NCI-H1436 (cell line): ENCODE measurements at regions not wholly inside any gene's neighbourhood (a gene's known extent, or its start where the extent isn't known, plus 50 kb on each side); places are given as distances from the start of the nearest gene placed in this dataset.
A peak's percentile ranks its signal among the peaks of the same experiment; 100 is the strongest.
"Not testable (repeated sequence)": the region's sequence is repeated elsewhere in the genome, so short reads cannot be mapped to it uniquely, and the experiment has no call there.

Experiments used
- DNase-seq: peaks from one replicate; lab custom pipeline; 2025; lab: John Stamatoyannopoulos, UW

DNA sequence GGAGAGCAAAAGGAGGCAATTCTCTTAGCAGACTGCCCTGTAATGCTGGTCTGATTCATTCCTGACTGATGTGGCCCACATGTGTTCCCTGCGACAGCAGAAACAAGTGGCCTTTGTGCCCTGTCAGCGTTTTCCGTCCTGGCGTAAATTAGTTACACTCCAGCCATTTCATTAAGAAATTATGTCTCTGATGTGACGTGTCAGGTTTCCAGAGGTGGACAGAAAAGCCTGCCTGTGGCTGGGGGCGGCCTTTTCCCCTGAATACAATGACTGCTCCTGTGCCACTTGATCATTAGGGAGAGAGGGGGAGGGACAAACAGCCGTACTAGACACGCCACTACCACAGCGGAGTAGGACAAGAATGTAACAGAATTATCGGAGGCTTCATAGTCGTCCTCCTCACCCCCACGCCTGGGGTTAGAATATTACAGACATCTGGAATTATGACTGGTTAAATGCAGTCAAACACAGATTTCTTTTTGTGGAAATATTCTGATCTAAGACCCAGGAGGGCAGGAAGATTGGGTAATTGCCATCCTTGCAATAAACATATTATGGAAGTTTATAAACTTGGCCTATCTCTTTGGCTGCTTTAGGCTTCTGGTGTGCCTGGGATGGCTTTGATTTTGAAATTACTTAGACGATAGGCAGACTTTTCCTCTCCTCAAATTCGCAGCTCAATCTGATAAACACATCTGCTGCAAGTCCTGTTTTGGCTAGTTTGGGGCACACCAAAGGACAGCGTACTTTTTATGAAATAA, 146.2 kb upstream of the BCOR start:
- DNase-seq = no peak

DNA sequence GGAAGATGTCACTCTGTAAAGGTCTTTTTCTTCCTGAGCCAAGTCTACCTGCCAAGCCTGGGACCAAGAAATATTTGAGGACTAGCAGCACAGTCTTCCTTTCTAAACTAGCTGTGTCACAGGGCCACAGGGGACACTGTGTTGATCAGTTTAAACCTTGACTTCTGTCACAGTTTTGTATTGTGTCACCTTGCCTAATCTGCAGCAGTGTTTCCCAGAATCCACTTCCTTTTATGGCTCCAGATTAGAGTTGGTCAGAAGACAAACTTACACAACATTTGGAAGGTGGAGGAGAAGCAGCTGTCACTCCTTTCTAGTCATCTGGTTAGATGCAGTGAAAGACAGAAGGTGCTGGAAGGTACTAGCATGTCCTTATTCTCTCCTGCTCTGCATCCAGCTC, 143.1 kb upstream of the BCOR start:
- no peak for DNase-seq

DNA sequence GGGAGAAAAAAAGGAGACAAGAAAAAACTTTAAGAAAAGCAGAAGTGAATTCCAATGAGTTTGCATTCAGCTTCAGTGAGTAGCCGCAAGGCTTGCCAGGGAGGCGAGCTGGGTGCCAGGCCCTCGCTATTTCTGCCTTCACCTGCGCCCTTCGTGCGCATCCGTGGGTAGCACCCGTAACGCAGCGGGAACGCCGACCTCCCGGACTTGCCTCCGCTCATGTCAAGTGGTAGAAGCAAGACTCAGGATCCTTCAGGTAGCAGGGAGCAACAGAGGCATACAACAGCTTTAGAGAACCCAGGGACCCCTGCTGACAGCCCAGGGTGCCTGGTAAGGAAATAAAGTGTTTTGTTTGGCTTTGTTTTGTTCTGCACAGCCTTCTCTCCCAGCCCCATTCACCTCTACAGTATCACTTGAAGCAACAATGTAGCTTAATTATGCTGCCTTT, 140.0 kb upstream of the BCOR start:
- no peak for DNase-seq

DNA sequence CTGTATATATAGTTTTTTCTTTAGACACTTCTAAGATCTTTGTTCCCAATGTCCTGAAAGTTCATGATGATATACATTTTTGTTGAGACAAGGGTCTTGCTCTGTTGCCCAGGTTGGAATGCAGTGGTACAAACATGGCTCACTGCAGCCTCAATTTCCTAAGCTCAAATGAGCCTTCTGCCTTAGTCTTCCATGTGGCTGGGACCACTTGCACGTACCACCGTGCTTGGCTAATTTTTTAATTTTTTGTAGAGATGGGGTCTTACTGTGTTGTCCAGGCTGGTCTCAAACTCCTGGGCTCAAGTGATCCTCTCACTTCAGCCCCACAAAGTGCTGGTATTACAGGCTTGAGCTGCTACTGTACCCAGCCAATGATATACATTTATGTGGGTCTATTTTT, 132.9 kb upstream of the BCOR start:
- DNase-seq = no peak

DNA sequence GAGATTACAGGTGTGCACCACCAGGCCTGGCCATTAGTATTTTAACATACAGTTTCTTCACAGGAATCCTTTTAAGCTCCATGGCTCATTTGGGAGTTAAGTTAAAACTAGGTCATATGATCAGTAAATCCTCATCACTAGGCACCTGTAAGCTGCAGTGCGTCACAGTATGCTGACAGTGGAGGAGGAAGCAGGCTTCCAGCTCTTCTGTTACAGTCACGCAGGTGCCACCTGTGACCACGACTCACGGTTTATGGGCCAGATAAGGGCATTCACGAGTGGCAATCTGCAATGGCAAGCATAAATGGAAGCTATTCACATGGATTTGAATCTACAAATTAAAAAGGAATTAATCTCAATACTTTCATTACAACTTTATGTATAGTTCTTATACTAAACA, 129.4 kb upstream of the BCOR start:
- no peak for DNase-seq

DNA sequence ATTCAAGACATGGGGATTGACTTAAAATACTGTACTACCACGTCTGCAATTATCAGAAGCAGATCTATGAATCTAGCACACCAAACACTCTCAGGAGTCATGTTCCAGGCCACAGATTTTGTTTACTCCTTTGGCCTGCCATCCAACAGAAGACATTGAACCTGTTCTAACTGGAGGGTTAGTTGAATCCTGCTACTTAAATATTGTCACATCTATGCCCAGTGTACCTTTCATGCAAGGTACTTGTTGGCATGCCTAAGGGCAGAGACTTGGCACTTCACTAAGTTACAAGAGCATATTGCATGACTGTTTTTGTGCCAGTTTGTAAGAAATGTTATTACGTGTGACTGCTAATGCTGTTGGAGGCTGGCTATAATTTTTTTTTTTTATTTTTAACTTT, 126.9 kb upstream of the BCOR start:
- no peak for DNase-seq

DNA sequence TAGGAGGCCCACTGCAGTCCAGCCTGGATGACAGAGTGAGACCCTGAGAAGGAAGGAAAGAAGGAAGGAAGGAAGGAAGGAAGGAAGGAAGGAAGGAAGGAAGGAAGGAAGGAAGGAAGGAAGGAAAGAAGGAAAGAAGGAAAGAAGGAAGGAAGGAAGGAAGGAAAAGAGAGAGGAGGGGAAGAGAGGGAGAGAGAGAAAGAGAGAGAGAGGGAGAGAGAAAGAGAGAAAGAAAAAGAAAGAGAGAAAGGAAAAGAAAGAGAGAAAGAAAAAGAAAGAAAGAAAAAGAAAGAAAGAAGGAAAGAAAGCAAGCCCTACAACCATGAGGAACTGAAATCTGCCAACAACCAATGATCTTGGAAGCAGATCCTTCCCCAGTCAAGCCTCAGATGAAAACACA, 124.9 kb upstream of the BCOR start:
- not testable (repeated sequence) for DNase-seq

DNA sequence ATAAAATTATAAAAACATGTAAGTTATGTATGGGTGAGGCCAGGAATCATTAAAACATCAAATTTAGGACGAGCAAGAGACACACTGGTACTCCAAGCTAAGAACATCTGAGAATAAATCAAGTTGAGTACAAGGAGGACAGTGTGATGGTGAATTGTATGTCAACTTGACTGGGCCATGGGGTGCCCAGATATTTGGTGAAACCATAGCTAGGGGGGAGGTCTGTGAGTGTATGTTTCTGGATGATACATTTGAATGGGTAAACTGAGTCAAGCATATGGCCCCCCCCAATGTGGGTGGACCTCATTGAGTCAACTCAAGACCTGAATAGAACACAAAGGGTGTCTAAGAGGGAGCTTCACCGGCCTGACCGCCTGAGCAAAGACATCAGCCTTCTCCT, 115.3 kb upstream of the BCOR start:
- no peak for DNase-seq

DNA sequence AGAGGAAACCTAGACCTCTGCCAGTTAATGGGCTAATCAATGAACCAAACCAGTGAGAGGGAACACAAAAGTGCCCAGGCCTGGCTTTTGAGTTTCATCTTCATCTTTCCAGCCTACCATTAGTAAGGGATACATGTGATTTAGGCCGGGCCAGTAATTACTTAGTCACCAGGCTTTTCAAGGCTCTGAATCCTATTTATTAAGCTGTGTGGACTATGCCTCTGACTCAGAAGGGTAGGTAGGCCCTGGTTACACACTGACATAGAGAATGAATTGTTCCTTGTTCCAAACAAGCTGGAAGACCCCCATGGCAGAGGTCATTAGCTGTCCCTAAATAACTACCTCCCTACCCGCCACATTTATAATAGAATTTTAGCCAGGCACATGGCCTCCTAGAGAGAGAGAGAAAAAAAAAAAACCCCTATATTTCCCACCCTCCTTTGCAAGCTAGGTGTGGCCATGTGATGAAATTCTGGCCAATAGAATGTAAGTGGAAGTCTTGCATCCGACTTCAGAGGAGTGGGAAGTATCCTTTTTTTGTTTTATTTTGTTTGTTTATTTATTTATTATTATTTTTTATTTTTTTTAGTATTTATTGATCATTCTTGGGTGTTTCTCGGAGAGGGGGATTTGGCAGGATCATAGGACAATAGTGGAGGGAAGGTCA, 112.3 kb upstream of the BCOR start:
- DNase-seq = no peak

DNA sequence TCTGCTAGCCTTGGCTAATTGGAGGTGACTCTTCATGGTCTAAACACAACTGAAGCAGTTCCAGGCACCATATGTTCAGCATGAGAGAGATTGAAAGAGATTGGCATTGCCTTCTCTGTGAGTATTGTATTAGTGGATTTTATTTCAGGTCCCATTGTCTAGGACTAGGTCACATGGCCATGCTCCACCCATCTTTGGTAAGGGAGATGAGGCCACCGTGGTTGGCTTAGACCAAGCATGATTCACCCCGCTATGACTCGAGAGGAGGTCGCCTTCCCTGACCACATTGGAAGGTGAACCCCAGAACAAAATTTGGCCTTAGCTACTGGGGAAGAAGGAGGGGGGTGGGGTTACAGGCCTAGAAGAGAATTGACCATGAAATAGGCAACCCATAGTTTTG, 109.9 kb upstream of the BCOR start:
- DNase-seq = no peak

DNA sequence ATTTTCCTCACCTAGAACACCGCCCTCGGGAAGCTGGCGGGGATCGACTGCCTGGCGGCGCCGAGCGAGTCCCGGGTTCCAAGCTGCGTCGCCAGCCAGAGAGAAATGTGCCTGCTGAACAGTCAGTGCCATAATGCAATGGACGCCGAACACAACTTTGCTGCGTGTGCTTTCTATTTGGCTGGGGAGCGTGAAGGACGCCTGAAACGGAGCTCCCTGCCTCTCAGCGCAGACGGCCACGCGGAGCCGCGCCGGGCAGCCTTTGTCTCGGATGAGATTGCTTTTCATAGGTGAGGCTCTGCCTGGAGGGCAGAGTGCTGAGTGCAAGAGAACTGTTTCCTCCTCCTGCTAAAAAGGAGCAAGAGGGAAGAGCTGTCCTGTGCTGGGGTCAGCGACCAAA, 107.7 kb upstream of the BCOR start:
- peak; percentile 3 for DNase-seq

DNA sequence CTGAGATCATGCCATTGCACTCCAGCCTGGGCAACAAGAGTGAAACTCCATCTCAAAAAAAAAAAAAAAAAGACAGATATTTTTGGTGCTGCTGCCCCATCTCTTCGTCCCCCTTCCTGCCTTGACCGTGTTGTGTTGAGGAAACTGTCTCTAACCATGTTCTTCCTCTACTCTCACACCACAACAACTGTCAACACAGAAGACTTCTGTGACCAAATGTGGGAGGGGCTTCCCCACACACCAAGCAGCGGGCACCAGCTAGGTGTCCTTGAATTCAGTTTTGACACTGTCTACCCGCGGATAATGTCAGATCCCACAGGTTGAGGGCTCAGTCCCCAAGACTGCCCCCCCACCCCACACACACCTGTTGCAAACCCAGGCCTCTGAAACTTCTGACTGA, 104.7 kb upstream of the BCOR start:
- no peak for DNase-seq

DNA sequence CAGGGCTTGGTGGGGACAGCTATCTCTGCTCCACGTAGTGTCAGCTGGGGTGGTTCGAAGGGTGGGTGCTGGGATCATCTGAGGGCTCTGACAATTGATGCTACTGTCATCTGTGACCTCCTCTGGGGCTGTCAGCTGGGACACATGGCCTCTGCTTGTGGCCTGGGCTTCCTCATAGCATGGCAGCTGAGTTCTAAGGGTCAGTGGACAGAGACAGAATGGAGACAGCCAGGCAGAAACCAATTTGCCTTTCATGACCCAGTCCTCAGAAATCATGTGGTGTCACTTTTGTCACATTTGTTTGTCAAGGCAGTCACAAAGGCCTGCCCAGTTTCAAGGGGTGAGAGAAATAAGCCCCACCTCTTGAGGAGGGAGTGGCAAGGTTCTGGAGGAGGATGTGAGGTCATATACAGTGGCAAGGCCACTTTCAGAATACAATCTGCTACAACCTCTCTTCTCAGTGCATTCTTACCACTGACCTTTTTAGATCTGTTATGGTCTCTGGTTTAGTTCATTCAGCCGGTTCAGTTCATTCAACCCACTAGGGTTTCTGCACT, 103.6 kb upstream of the BCOR start:
- DNase-seq = no peak

DNA sequence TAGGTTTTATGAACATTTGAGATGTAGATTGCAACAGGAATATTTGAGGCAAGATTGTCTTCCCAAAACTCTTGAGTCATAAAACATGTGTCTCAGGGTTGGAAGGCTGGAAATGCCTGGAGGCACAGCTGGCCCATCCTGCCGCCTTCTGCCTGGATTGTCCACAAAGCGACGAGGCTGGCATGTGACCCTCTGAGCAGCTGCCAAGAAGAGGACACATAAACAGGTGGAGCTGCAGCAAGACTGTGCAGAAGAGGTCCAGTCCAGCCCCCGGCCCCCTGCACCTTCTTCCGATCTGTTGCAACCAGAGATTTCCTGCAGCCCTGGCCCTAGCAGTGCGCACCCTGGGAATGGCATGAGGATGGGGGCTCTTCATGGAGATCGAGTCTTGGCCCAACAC, 101.9 kb upstream of the BCOR start:
- no peak for DNase-seq

DNA sequence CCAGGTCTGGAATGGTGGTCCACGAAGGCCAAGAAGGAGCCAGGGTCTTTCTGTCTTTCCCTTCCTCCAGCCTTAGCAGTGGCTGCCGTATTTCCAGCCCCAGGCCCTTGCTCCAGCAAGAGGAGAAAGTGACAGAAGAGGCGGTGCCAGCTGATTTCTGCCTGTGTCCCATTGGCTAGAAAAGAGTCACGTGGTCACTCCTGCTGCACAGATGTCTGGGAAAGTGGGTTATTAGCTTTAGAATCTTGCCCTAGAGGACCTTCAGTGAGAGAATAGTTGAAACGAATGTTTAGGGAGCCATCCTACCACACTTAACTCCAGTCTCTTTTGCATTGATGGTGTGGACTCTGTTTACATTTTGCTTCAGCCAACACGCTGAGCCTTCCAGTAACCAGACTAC, 99.3 kb upstream of the BCOR start:
- DNase-seq = no peak

DNA sequence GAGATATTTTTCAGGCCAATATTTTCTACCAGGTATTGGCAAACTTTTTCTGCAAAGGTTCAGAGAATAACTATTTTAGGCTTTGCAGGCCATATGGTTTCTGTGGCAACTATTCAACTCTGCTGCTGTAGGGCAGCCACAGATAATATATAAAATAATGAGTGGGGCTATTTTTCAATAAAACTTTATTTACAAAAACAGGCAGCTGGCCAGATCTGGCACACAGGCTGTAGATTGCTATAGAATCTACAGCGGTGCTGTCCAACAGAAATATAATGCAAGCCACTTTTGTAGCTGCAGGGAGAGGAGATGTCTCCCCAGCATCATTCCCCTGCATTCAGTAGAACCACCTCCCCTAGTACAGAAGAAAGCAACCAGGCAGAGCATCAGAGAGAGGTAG, 97.6 kb upstream of the BCOR start:
- DNase-seq = no peak

DNA sequence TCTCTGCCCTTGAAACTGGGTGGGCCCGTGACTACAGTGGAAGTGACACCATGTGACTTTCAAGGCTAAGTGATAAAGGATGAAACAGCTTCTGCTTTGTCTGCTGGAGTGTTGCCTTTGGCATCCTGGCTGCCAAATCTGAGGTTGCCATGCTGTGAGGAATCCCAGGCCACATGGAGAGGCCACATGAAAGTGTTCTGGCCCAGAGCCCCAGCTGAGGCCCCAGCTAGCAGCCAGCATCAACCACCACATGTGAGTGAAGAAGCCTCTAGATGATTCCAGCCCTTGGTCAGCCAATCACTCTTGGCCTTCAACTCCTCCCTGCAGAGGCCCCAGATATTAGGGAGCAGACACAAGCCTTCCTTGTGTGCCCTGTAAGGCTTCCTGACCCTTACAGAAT, 94.4 kb upstream of the BCOR start:
- DNase-seq = no peak

DNA sequence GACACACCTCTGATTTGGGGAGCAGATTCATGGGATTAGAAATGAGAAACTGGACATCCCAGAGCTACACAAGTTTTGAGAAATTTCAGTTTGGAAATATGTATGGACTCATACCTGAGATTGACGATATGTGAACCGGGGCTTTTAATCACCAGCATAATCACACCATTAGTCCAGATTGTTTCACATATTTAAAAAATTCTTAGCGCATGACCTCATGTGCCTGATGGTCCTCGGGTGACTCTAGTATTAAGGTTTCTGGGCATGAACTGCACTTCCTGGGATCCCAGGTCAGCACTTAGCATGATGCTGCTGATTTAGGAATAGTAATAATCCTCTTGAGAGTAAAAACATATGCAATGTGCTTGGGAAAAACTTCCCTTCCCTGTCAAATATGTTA, 91.9 kb upstream of the BCOR start:
- DNase-seq = no peak

DNA sequence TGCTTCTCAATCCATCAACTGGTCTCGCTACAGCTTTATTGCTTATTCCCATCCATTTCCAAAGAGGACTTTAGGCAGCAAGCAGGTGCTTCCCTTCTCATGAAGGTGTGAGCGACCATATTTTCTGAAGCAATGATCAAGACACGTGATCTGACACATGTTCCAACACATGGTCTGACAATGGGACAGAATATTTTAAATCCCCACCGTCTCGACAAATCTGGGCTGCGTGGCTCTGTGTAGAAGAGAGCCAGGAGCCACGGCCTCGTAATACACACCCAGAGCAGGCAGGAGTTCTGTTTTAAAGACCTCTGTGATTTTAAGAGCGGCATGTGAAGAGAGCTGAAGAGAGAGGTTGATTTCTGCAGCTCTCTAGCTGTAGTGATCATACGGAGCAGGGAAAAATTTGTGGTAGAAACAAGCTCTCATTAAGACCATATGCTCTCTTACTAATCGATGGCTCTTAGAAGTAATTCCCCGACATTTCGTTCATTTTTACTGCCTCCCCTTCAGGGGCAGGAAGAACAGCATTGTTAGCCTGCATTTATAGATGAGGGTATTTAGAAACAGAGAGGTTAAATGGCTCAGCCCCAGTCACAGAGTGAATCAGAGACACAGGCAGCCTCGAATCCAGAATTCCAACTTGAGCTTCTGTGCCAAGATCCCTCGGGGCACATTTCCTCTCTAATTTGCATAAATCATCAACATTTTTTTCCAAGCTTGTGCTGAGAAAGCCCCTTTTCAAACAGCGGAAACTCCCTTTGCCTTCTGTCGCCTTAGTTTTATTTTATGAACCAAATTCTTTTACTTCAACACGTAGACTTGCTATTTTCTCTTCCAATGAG, 91.0 kb upstream of the BCOR start:
- DNase-seq = no peak

DNA sequence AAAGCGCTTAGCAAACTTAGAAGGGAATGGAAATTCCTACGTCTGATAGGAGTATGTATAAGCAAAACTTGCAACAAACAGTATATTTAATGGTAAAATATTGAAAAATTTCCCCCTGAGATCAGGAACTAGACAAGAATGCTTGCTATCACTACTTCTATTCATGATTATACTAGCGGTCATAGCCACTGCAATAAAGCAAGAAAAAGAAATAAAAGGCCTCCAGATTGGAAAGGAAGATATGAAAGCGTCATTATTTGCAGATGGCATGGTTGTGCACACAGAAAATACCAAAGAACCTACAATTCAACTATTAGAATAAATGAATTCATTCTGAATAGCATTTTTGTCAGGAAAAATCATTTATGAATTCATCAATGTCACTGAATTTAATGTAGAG, 87.2 kb upstream of the BCOR start:
- DNase-seq = no peak

DNA sequence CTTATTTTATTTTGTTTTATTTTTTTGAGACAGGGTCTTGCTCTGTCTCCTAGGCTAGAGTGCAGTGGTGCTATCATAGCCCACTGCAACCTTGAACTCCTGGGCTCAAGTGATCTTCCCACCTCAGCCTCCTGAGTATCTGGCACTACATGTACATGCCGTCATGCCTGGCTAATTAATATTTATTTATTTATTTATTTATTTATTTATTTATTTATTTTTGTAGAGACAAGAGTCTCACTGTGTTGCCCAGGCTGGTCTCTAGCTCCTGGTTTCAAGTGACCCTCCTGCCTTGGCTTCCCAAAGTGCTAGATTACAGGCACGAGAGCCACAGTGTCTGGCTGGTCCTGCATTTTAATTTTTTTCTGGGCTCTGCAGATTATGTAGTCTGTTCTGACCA, 84.9 kb upstream of the BCOR start:
- DNase-seq = no peak

DNA sequence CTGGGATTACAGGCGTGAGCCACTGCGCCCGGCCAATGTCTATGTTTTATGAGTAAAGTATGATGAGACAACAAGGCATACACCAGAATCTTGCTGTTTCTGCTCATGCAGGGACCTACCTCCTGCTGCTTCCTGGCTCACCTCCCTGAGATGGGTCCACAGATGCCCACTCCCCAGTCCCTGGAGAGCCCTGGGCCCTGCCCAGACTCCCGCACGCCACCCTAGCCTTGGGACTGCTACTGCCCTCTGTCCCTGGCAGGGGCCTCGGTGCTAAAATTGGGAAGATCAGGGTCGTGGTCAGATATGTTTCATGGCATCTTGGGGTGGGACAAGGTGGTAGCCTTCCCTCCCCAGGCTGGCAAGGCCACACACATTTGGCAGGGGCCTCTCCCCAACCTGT, 84.3 kb upstream of the BCOR start:
- no peak for DNase-seq

DNA sequence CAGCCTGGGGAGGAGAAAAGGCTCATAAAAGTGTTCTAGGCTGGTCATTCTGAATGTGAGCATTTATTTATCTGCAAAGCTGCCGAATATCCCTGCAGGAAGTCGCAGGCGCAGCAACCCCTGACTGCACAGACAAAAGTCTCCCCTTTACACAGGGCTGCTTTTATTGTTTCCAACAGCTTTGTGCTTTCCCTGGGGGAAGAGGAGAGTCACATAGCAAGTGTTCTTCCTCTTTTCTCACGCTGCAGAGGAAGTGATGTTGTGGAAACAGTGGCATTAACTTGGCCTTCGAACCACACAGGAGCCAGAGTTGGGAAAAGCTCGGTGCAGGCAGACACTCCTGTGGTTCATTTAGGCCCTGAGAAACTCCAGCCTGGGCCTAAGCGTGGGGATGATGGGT, 81.5 kb upstream of the BCOR start:
- no peak for DNase-seq
